KMS-11 (cell line): ENCODE measurements at regions not wholly inside any gene's neighbourhood (a gene's known extent, or its start where the extent isn't known, plus 50 kb on each side); places are given as distances from the start of the nearest gene placed in this dataset.

Source experiments
- H2AFZ ChIP-seq: fragments of 200-600 bp; sonication (generic); 2 replicates; pipeline ENCODE4 v1.6.1; 2016; ENCODE audit warnings: antibody characterized with exemption, mixed run types, low read depth
- H3K27ac ChIP-seq: fragments of 200-600 bp; sonication (generic); 2 replicates; pipeline ENCODE4 v1.6.1; 2016; ENCODE audit warnings: mild to moderate bottlenecking, mixed run types
- H3K27me3 ChIP-seq: fragments of 200-600 bp; sonication (generic); 2 replicates; pipeline ENCODE4 v1.6.1; 2017; ENCODE audit warnings: mild to moderate bottlenecking, low read depth, mixed run types, moderate library complexity; ENCODE audit not compliant: insufficient read depth
- H3K36me3 ChIP-seq: fragments of 200-600 bp; sonication (generic); 2 replicates; pipeline ENCODE4 v1.6.1; 2017; ENCODE audit warnings: mild to moderate bottlenecking, mixed run types; ENCODE audit not compliant: insufficient read depth
- H3K4me1 ChIP-seq: fragments of 200-600 bp; sonication (generic); 2 replicates; pipeline ENCODE4 v1.6.1; 2016; ENCODE audit warnings: mild to moderate bottlenecking, low read depth, mixed run types; ENCODE audit not compliant: poor library complexity, severe bottlenecking
- H3K4me2 ChIP-seq: fragments of 200-600 bp; sonication (generic); 2 replicates; pipeline ENCODE4 v1.7.0; 2016; ENCODE audit warnings: mild to moderate bottlenecking, mixed run types
- H3K4me3 ChIP-seq: fragments of 200-600 bp; sonication (generic); IDR thresholded peaks from 2 replicates; pipeline ENCODE4 v1.6.1; 2017; ENCODE audit warnings: low read depth, low read length, mixed read lengths; ENCODE audit not compliant: insufficient read depth
- H3K79me2 ChIP-seq: fragments of 200-600 bp; sonication (generic); 2 replicates; pipeline ENCODE4 v1.6.1; 2016; ENCODE audit warnings: low read depth, mixed run types; ENCODE audit not compliant: insufficient read depth
- H3K9ac ChIP-seq: fragments of 200-600 bp; sonication (generic); 2 replicates; pipeline ENCODE4 v1.6.1; 2016; ENCODE audit warnings: mild to moderate bottlenecking, mixed run types
- H4K20me1 ChIP-seq: fragments of 200-600 bp; sonication (generic); 2 replicates; pipeline ENCODE4 v1.6.1; 2016; ENCODE audit warnings: mild to moderate bottlenecking, mixed run types; ENCODE audit not compliant: insufficient read depth
- TF ChIP-seq, protein P1 (sequence below): fragments of 200-600 bp; sonication (generic); conservative IDR thresholded peaks from 2 replicates; pipeline ENCODE4 v1.6.1; 2017; ENCODE audit warnings: low read depth, mild to moderate bottlenecking, antibody characterized with exemption, low read length, moderate library complexity, mixed read lengths

DNA sequence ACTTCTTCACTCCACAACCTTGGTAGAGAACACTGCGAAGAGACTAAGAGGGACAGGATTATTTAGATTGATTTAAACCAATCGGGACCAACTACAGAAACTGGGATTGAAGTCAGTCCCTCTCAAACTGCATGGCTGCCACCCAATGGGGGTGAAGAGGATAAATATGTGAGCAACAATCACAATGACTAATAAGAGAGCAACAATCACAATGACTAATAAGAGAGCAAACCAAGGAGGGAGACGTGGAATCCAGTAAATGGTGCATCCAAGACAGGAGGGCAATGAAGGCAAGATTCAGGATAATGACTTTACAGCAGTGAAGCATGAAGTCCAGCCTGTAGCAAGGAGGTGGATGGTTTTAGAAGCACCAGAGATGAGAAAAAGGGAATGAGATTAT is 322.8 kb downstream of the TTLL7 start:
- Histone ChIP-seq H3K27me3 (no peaks in the 10 kb centered on the region), H3K4me2 (no peak overlapping the region), H3K4me3 (no peak overlapping the region), H3K4me1 (no peaks in the 10 kb centered on the region), H3K9ac (no peak overlapping the region), H4K20me1 (no peaks in the 10 kb centered on the region), H2AFZ (no peak overlapping the region), H3K36me3 (no peaks in the 10 kb centered on the region), H3K79me2 (no peaks in the 10 kb centered on the region), H3K27ac (no peak overlapping the region)
- TF ChIP-seq, protein P1, sequence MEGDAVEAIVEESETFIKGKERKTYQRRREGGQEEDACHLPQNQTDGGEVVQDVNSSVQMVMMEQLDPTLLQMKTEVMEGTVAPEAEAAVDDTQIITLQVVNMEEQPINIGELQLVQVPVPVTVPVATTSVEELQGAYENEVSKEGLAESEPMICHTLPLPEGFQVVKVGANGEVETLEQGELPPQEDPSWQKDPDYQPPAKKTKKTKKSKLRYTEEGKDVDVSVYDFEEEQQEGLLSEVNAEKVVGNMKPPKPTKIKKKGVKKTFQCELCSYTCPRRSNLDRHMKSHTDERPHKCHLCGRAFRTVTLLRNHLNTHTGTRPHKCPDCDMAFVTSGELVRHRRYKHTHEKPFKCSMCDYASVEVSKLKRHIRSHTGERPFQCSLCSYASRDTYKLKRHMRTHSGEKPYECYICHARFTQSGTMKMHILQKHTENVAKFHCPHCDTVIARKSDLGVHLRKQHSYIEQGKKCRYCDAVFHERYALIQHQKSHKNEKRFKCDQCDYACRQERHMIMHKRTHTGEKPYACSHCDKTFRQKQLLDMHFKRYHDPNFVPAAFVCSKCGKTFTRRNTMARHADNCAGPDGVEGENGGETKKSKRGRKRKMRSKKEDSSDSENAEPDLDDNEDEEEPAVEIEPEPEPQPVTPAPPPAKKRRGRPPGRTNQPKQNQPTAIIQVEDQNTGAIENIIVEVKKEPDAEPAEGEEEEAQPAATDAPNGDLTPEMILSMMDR, result no peak

DNA sequence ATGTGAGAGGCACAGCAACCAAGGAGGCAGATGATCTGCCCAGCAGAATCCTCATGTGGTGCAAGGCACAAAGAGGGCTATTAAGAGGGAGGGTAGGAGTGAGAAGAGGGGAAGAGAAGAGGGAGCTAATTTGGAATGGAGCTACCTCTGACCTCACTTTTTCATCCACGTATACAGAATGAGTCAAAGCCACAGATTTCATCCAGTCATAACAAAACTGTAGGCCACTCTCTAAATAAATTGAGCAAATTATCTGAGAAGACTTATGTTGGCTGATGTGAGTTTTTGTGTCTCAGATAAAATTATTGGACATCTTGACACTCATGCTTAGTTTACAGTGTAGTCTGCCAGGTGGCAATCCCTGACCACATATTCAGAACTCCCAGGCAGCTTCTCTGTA is 325.6 kb downstream of the TTLL7 start:
- no peaks in the 10 kb centered on the region for H3K79me2 ChIP-seq
- H2AFZ ChIP-seq, result no peak overlapping the region
- H3K36me3 ChIP-seq, result no peaks in the 10 kb centered on the region
- no peak overlapping the region for H3K4me3 ChIP-seq
- no peaks in the 10 kb centered on the region for H3K4me1 ChIP-seq
- TF ChIP-seq, protein P1, result no peak
- H3K4me2 ChIP-seq, result no peak overlapping the region
- no peak overlapping the region for H3K9ac ChIP-seq
- H3K27ac ChIP-seq, result no peak overlapping the region
- no peaks in the 10 kb centered on the region for H4K20me1 ChIP-seq
- H3K27me3 ChIP-seq, result no peaks in the 10 kb centered on the region

DNA sequence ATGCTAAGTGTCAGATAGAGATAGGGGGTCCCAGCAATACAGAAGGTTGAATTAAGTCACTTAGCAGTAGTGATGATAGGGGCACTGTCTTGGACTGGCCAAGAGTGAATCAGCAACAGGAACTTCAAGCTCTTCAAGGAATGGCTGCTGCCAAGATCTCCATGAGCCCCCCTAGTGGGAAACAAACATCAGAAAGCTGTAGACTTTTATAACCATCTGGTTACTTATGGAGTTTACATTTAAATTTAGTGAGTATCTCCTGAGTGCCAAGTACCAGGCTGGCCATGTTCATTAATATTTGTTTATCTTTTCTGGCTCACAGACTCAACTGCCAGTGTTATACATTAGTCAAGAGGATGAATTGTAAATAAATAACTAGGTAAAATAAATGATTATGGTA is 327.3 kb downstream of the TTLL7 start:
- Histone ChIP-seq H3K36me3 (no peaks in the 10 kb centered on the region), H3K4me2 (no peak overlapping the region), H3K27me3 (no peaks in the 10 kb centered on the region), H4K20me1 (no peaks in the 10 kb centered on the region), H3K4me1 (no peaks in the 10 kb centered on the region), H3K4me3 (no peak overlapping the region), H2AFZ (no peak overlapping the region), H3K27ac (no peak overlapping the region), H3K79me2 (no peaks in the 10 kb centered on the region), H3K9ac (no peak overlapping the region)
- TF ChIP-seq, protein P1, result no peak

DNA sequence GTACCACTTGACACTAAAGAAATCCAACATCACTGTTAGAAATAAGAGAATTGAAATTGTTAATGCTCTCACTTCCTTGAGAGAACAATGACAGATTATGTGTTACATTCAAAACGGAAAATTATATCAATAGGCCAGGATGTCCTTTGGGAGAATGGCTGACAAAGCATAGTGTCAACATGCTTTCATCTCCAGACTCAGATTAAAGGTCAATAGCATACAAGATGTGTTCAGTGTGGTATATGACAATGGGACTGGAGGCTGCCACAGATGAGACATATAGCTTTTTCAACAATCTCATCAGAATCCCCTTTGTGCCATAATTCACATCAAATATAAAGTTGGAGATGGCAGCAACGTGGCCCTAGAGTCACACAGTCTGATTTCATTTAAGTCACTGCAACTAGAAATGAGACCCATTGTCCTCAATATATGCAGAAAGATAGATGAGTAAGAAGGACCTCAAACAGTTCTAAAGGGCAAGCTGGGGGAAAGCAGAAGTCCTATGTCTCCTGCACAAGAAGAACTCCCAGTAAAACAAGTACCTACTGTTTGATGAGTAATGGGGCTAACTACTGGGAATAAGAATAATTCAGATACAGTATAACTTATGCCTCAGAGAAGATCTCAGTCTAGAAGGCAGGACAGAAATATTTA is 327.9 kb downstream of the TTLL7 start:
- Histone ChIP-seq H3K79me2 (no peaks in the 10 kb centered on the region), H3K27me3 (no peaks in the 10 kb centered on the region), H3K4me1 (no peaks in the 10 kb centered on the region), H3K36me3 (no peaks in the 10 kb centered on the region), H4K20me1 (no peaks in the 10 kb centered on the region), H3K27ac (no peak overlapping the region), H3K4me2 (no peak overlapping the region), H2AFZ (no peak overlapping the region), H3K9ac (no peak overlapping the region), H3K4me3 (no peak overlapping the region)
- TF ChIP-seq, protein P1, result no peak
